Neural progenitor cell (in vitro differentiated cells): ENCODE measurements at regions not wholly inside any gene's neighbourhood (a gene's known extent, or its start where the extent isn't known, plus 50 kb on each side); places are given as distances from the start of the nearest gene placed in this dataset.
"Not testable (repeated sequence)": the region's sequence is repeated elsewhere in the genome, so short reads cannot be mapped to it uniquely, and the experiment has no call there.

Source experiments
- DNase-seq: peaks from one replicate; pipeline ENCODE4 v3.0.0-alpha.2; 2016; ENCODE audit warnings: low spot score
- H2AFZ ChIP-seq: fragments of 200-600 bp; sonication (generic); replicated peaks from 2 replicates; pipeline ENCODE4 v1.6.1; 2016; ENCODE audit warnings: antibody characterized with exemption
- H3F3A ChIP-seq: fragments of 200-600 bp; sonication (generic); 2 replicates; pipeline ENCODE4 v1.6.1; 2016; ENCODE audit warnings: antibody characterized with exemption, low read depth
- H3K27ac ChIP-seq: fragments of 200-600 bp; sonication (generic); 2 replicates; pipeline ENCODE4 v1.5.1; 2016; ENCODE audit warnings: mild to moderate bottlenecking
- H3K27me3 ChIP-seq: fragments of 200-600 bp; sonication (generic); 2 replicates; pipeline ENCODE4 v1.6.1; 2016; ENCODE audit warnings: mild to moderate bottlenecking, moderate library complexity
- H3K36me3 ChIP-seq: fragments of 200-600 bp; sonication (generic); 2 replicates; pipeline ENCODE4 v1.5.1; 2016
- H3K4me1 ChIP-seq: fragments of 200-600 bp; sonication (generic); 2 replicates; pipeline ENCODE4 v1.6.1; 2016; ENCODE audit warnings: mixed run types
- H3K4me2 ChIP-seq: fragments of 200-600 bp; sonication (generic); 2 replicates; pipeline ENCODE4 v1.6.1; 2016
- H3K4me3 ChIP-seq: fragments of 200-600 bp; sonication (generic); 2 replicates; pipeline ENCODE4 v1.5.1; 2016
- H3K79me2 ChIP-seq: fragments of 200-600 bp; sonication (generic); 2 replicates; pipeline ENCODE4 v1.6.1; 2016; ENCODE audit warnings: low read depth
- H3K9ac ChIP-seq: fragments of 200-600 bp; sonication (generic); 2 replicates; pipeline ENCODE4 v1.6.1; 2016
- H3K9me3 ChIP-seq: fragments of 200-600 bp; sonication (generic); 2 replicates; pipeline ENCODE4 v1.5.1; 2016; ENCODE audit warnings: low read depth
- H4K20me1 ChIP-seq: fragments of 200-600 bp; sonication (generic); 2 replicates; pipeline ENCODE4 v1.6.1; 2016; ENCODE audit warnings: low read depth
- H3K27ac Mint-ChIP-seq: 3 replicates; pipeline ENCODE4 v1.8.0; 2021; ENCODE audit warnings: mixed read lengths
- H3K27me3 Mint-ChIP-seq: 2 replicates; pipeline ENCODE4 v1.8.0; 2022; ENCODE audit warnings: low read depth, mild to moderate bottlenecking, inconsistent platforms, moderate library complexity, mixed read lengths; ENCODE audit not compliant: insufficient read depth
- H3K36me3 Mint-ChIP-seq: 3 replicates; pipeline ENCODE4 v1.8.0; 2021; ENCODE audit warnings: mixed read lengths
- H3K4me1 Mint-ChIP-seq: 3 replicates; pipeline ENCODE4 v1.8.0; 2021; ENCODE audit warnings: mixed read lengths
- H3K4me3 Mint-ChIP-seq: 3 replicates; pipeline ENCODE4 v1.8.0; 2021; ENCODE audit warnings: mild to moderate bottlenecking, moderate library complexity, mixed read lengths
- H3K9me3 Mint-ChIP-seq: 3 replicates; pipeline ENCODE4 v1.8.0; 2020; ENCODE audit warnings: mixed read lengths
- CTCF ChIP-seq: fragments of 200-600 bp; sonication (generic); IDR thresholded peaks from 2 replicates; pipeline ENCODE4 v1.5.1; 2017; ENCODE audit warnings: antibody characterized with exemption, mild to moderate bottlenecking
- EZH2 ChIP-seq: fragments of 200-600 bp; sonication (generic); IDR thresholded peaks from 2 replicates; pipeline ENCODE4 v1.6.1; 2017; ENCODE audit warnings: antibody characterized with exemption, mild to moderate bottlenecking, moderate library complexity
- EZH2phosphoT487 ChIP-seq: fragments of 200-600 bp; sonication (generic); IDR thresholded peaks from 2 replicates; pipeline ENCODE4 v1.6.1; 2017; ENCODE audit warnings: antibody characterized with exemption

GRCh38 chr14:105737504-105738246 is 211.3 kb downstream of the TMEM121 start:
- Histone ChIP-seq H2AFZ (no peak overlapping the region), H3K27ac (no peak overlapping the region), H3K79me2 (no peaks in the 10 kb centered on the region), H3K36me3 (no peaks in the 10 kb centered on the region), H4K20me1 (no peaks in the 10 kb centered on the region), H3K9ac (no peak overlapping the region), H3K4me1 (no peaks in the 10 kb centered on the region), H3K4me2 (no peak overlapping the region), H3K9me3 (no peaks in the 10 kb centered on the region), H3F3A (no peaks in the 10 kb centered on the region), H3K4me3 (no peak overlapping the region), H3K27me3 (no peaks in the 10 kb centered on the region)
- H3K36me3 Mint-ChIP-seq = no peaks in the 10 kb centered on the region
- H3K9me3 Mint-ChIP-seq = peaks cover 22% of the 10 kb centered on the region
- TF ChIP-seq EZH2 = no peak
- TF ChIP-seq EZH2phosphoT487 = no peak
- TF ChIP-seq CTCF = no peak
- H3K4me1 Mint-ChIP-seq = no peaks in the 10 kb centered on the region
- peaks cover 7% of the 10 kb centered on the region for H3K27me3 Mint-ChIP-seq
- peak overlapping the region; percentile 35 for H3K4me3 Mint-ChIP-seq
- H3K27ac Mint-ChIP-seq = no peak overlapping the region
- no peak for DNase-seq

DNA sequence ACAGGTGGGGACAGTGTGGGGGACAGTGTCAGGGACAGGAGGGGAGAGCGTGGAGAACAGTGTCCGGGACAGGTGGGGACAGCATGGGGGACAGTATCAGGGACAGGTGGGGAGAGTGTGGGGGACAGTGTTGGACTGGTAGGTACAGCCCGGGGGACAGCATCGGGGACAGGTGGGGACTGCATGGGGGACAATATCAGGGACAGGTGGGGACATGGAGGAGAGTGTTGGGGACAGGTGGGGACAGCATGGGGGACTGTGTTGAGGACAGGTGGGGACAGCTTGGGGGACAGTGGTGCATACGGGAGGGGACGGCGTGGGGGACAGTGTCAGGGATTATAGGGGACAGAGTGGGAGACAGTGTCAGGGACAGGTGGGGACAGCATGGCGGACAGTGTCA is 212.3 kb downstream of the TMEM121 start:
- Histone ChIP-seq H3K36me3 (no peaks in the 10 kb centered on the region), H3K27me3 (no peaks in the 10 kb centered on the region), H4K20me1 (no peaks in the 10 kb centered on the region), H3K4me1 (no peaks in the 10 kb centered on the region), H3K9ac (no peak overlapping the region), H3K79me2 (no peaks in the 10 kb centered on the region), H3K4me2 (no peak overlapping the region), H2AFZ (no peak overlapping the region), H3K27ac (no peak overlapping the region), H3K9me3 (no peaks in the 10 kb centered on the region), H3K4me3 (no peak overlapping the region), H3F3A (no peaks in the 10 kb centered on the region)
- TF ChIP-seq EZH2phosphoT487 (no peak), CTCF (no peak), EZH2 (no peak)
- DNase-seq = no peak
- no peaks in the 10 kb centered on the region for H3K4me1 Mint-ChIP-seq
- no peak overlapping the region for H3K27ac Mint-ChIP-seq
- no peaks in the 10 kb centered on the region for H3K36me3 Mint-ChIP-seq
- peaks cover 14% of the 10 kb centered on the region for H3K9me3 Mint-ChIP-seq
- H3K4me3 Mint-ChIP-seq = no peak overlapping the region
- H3K27me3 Mint-ChIP-seq = peaks cover 1% of the 10 kb centered on the region

- H3F3A ChIP-seq = no peaks in the 10 kb centered on the region
- DNase-seq = no peak
- Mint-ChIP-seq H3K9me3 (peaks cover 11% of the 10 kb centered on the region), H3K27me3 (no peaks in the 10 kb centered on the region), H3K4me3 (no peak overlapping the region), H3K36me3 (no peaks in the 10 kb centered on the region), H3K27ac (no peak overlapping the region), H3K4me1 (no peaks in the 10 kb centered on the region)
- H3K27me3 ChIP-seq = no peaks in the 10 kb centered on the region
- H2AFZ ChIP-seq = no peak overlapping the region
- H3K36me3 ChIP-seq = no peaks in the 10 kb centered on the region
- no peaks in the 10 kb centered on the region for H3K4me1 ChIP-seq
- no peak overlapping the region for H3K4me3 ChIP-seq
- H3K9ac ChIP-seq = no peak overlapping the region
- no peaks in the 10 kb centered on the region for H4K20me1 ChIP-seq
- TF ChIP-seq EZH2 = no peak
- no peak for TF ChIP-seq EZH2phosphoT487
- TF ChIP-seq CTCF = no peak
- no peak overlapping the region for H3K4me2 ChIP-seq
- no peak overlapping the region for H3K27ac ChIP-seq
- H3K9me3 ChIP-seq = no peaks in the 10 kb centered on the region
- no peaks in the 10 kb centered on the region for H3K79me2 ChIP-seq
Observed at GRCh38 chr14:105739331-105740102, 213.1 kb downstream of the TMEM121 start.

DNA sequence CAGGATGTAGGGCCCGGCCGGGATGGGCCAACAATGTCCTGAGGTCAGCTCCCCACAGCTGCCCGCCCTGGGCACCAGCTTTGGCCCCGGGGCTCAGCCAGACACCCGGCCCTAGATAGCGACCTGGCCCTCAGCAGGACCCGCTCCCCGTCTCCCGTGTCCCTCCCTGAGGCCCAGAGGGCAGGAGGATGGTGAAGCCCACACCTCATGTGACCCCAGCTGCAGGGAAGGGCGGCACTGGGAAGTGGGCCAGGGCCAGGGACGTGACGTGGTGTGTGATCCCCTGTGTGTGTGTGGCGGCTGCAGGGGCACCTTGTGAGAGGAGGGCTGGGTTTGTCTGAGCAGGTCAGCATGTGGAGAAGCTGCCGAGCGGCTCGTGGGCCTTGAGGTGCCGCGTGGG is 213.9 kb downstream of the TMEM121 start:
- H3K36me3 ChIP-seq, DNase-seq, H3K4me2 ChIP-seq, H4K20me1 ChIP-seq, H3K9ac ChIP-seq, H3K27me3 Mint-ChIP-seq, H3K4me1 Mint-ChIP-seq, H3K4me1 ChIP-seq, H3K27me3 ChIP-seq, H3K4me3 Mint-ChIP-seq, H3K27ac ChIP-seq, H3K36me3 Mint-ChIP-seq, H2AFZ ChIP-seq, H3K9me3 ChIP-seq, H3K79me2 ChIP-seq, H3K27ac Mint-ChIP-seq, H3K4me3 ChIP-seq, H3F3A ChIP-seq: not testable (repeated sequence)
- peaks cover 11% of the 10 kb centered on the region for H3K9me3 Mint-ChIP-seq

DNA sequence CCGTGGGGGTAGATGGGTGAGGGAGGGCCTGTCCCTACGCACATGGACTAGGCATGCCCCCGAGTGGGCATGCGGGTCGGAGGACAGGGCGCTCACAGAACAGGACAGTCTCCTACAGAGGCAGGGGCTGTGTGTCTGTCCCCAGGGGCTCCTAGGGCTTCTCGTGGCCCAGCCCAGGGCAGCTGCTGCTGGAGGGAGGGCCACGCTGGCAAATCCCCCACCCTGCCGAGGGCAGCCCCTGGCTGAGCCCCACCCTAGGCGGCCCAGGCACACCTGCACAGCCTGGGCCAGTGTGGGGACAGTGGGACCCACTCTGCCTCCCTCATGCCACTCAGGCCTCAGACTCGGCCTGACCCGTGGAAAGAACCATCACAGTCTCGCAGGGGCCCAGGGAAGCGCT is 214.6 kb downstream of the TMEM121 start:
- not testable (repeated sequence) for H3K36me3 Mint-ChIP-seq, H3K9me3 ChIP-seq, H3K4me1 Mint-ChIP-seq, H3K27ac ChIP-seq, H3K4me3 Mint-ChIP-seq, H3K36me3 ChIP-seq, H3K9ac ChIP-seq, DNase-seq, H4K20me1 ChIP-seq, H3K27ac Mint-ChIP-seq, H3K4me2 ChIP-seq, H2AFZ ChIP-seq, H3K4me1 ChIP-seq, H3K79me2 ChIP-seq, H3K27me3 Mint-ChIP-seq, H3K4me3 ChIP-seq, H3F3A ChIP-seq, H3K27me3 ChIP-seq
- peaks cover 17% of the 10 kb centered on the region for H3K9me3 Mint-ChIP-seq
